ENCODE measurements at regions not wholly inside any gene's neighbourhood (a gene's known extent, or its start where the extent isn't known, plus 50 kb on each side); places are given as distances from the start of the nearest gene placed in this dataset.
"Not testable (repeated sequence)": the region's sequence is repeated elsewhere in the genome, so short reads cannot be mapped to it uniquely, and the experiment has no call there.

- Histone ChIP-seq H3K27me3 (ENCODE audit: insufficient read depth, low read depth) (no peaks in the 10 kb centered on the region), H3K9me3 (ENCODE audit: insufficient read depth, low read depth) (no peaks in the 10 kb centered on the region), H3K79me2 (ENCODE audit: low read depth) (no peaks in the 10 kb centered on the region), H2AFZ (no peak overlapping the region), H3K4me3 (no peak overlapping the region), H3K4me1 (replicated peaks; ENCODE audit: insufficient read depth) (no peaks in the 10 kb centered on the region), H3K27ac (no peak overlapping the region), H3K4me2 (no peak overlapping the region), H4K20me1 (ENCODE audit: insufficient read depth) (no peaks in the 10 kb centered on the region), H3K9me2 (ENCODE audit: insufficient read depth) (no peaks in the 10 kb centered on the region), H3K36me3 (ENCODE audit: low read depth) (no peaks in the 10 kb centered on the region), H3F3A (ENCODE audit: insufficient read depth, low read depth) (no peaks in the 10 kb centered on the region)
- no peak for DNase-seq
- intact Hi-C loops (cut with micrococcal nuclease; ENCODE audit: unreplicated experiment): no loop called here
- ChIA-PET CTCF (interaction anchor here (0.6 kb wide), 1 partner anchor 170 kb away, joined by 4 read pairs; no protein-coding TSS in a partner anchor), POLR2A (ENCODE audit: unreplicated experiment) (no interaction called here)
- TF ChIP-seq EZH2 (IDR thresholded peaks at IDR 0.05; ENCODE audit: low read depth) (no peak), CTCF (conservative IDR thresholded peaks at IDR 0.05) (no peak)
- BruUV-seq (replicated peaks): no TSS peak
Observed at GRCh38 chr10:53508197-53508596, 735.6 kb upstream of the MBL2 start.

- POLR2A ChIA-PET (ENCODE audit: unreplicated experiment); H3K36me3 ChIP-seq (ENCODE audit: low read depth); BruUV-seq (replicated peaks); H2AFZ ChIP-seq; H3K4me2 ChIP-seq; H4K20me1 ChIP-seq (ENCODE audit: insufficient read depth); CTCF ChIA-PET; H3K27me3 ChIP-seq (ENCODE audit: insufficient read depth, low read depth); H3K79me2 ChIP-seq (ENCODE audit: low read depth); H3K27ac ChIP-seq; H3K4me3 ChIP-seq; intact Hi-C loops (cut with micrococcal nuclease; ENCODE audit: unreplicated experiment); H3K9me2 ChIP-seq (ENCODE audit: insufficient read depth); H3F3A ChIP-seq (ENCODE audit: insufficient read depth, low read depth); H3K9me3 ChIP-seq (ENCODE audit: insufficient read depth, low read depth); DNase-seq; H3K4me1 ChIP-seq (replicated peaks; ENCODE audit: insufficient read depth): not testable (repeated sequence)
Observed at GRCh38 chr10:53504492-53504891, 731.9 kb upstream of the MBL2 start.

- Histone ChIP-seq H3K9me2 (ENCODE audit: insufficient read depth) (no peaks in the 10 kb centered on the region), H2AFZ (no peak overlapping the region), H3K4me2 (no peak overlapping the region), H3K27ac (no peak overlapping the region), H3K4me3 (no peak overlapping the region), H4K20me1 (ENCODE audit: insufficient read depth) (no peaks in the 10 kb centered on the region), H3K4me1 (replicated peaks; ENCODE audit: insufficient read depth) (no peaks in the 10 kb centered on the region), H3F3A (ENCODE audit: insufficient read depth, low read depth) (no peaks in the 10 kb centered on the region), H3K36me3 (ENCODE audit: low read depth) (no peaks in the 10 kb centered on the region), H3K79me2 (ENCODE audit: low read depth) (no peaks in the 10 kb centered on the region), H3K27me3 (ENCODE audit: insufficient read depth, low read depth) (no peaks in the 10 kb centered on the region), H3K9me3 (ENCODE audit: insufficient read depth, low read depth) (no peaks in the 10 kb centered on the region; the same call in 1 of the 2 replicates)
- DNase-seq: no peak
- ChIA-PET CTCF (no interaction called here), POLR2A (ENCODE audit: unreplicated experiment) (no interaction called here)
- BruUV-seq (replicated peaks): no TSS peak
- TF ChIP-seq CTCF (conservative IDR thresholded peaks at IDR 0.05) (no peak), EZH2 (IDR thresholded peaks at IDR 0.05; ENCODE audit: low read depth) (no peak)
- intact Hi-C loops (cut with micrococcal nuclease; ENCODE audit: unreplicated experiment): no loop called here
Observed at GRCh38 chr10:53491774-53492173, 719.2 kb upstream of the MBL2 start.

GRCh38 chr10:53490553-53490952 is 718.0 kb upstream of the MBL2 start:
- no peaks in the 10 kb centered on the region for H3K9me2 ChIP-seq (ENCODE audit: insufficient read depth)
- no peaks in the 10 kb centered on the region for H3K27me3 ChIP-seq (ENCODE audit: insufficient read depth, low read depth)
- H4K20me1 ChIP-seq (ENCODE audit: insufficient read depth): no peaks in the 10 kb centered on the region
- CTCF ChIA-PET: no interaction called here
- POLR2A ChIA-PET (ENCODE audit: unreplicated experiment): no interaction called here
- no peak for DNase-seq
- BruUV-seq (replicated peaks): no TSS peak
- H3K9me3 ChIP-seq (ENCODE audit: insufficient read depth, low read depth): no peaks in the 10 kb centered on the region; the same call in 1 of the 2 replicates
- H3K4me3 ChIP-seq: no peak overlapping the region
- intact Hi-C loops (cut with micrococcal nuclease; ENCODE audit: unreplicated experiment): no loop called here
- H3K4me1 ChIP-seq (replicated peaks; ENCODE audit: insufficient read depth): no peaks in the 10 kb centered on the region
- no peaks in the 10 kb centered on the region for H3K79me2 ChIP-seq (ENCODE audit: low read depth)
- no peaks in the 10 kb centered on the region for H3F3A ChIP-seq (ENCODE audit: insufficient read depth, low read depth)
- no peak overlapping the region for H3K4me2 ChIP-seq
- H3K36me3 ChIP-seq (ENCODE audit: low read depth): no peaks in the 10 kb centered on the region
- no peak overlapping the region for H3K27ac ChIP-seq
- TF ChIP-seq CTCF (conservative IDR thresholded peaks at IDR 0.05): no peak
- no peak for TF ChIP-seq EZH2 (IDR thresholded peaks at IDR 0.05; ENCODE audit: low read depth)
- no peak overlapping the region for H2AFZ ChIP-seq
